ENCODE measurements at regions not wholly inside any gene's neighbourhood (a gene's known extent, or its start where the extent isn't known, plus 50 kb on each side); places are given as distances from the start of the nearest gene placed in this dataset.

- TF ChIP-seq CTCF (conservative IDR thresholded peaks at IDR 0.05; ENCODE audit: low read depth in 2 of 2), result no peak
- no peak for TF ChIP-seq REST (IDR thresholded peaks at IDR 0.05; ENCODE audit: unreplicated experiment)
- TF ChIP-seq EZH2phosphoT487 (IDR thresholded peaks at IDR 0.05; ENCODE audit: unreplicated experiment), result no peak
- no peak for TF ChIP-seq EZH2 (IDR thresholded peaks at IDR 0.05; ENCODE audit: low read depth, unreplicated experiment)
- TF ChIP-seq POLR2AphosphoS5 (IDR thresholded peaks at IDR 0.05; ENCODE audit: low read depth), result no peak
Observed at GRCh38 chr1:188006354-188006753, 1177.6 kb downstream of the PLA2G4A start.

All from GM23338 (cell line).